GM19455 (cell line): ENCODE measurements at regions not wholly inside any gene's neighbourhood (a gene's known extent, or its start where the extent isn't known, plus 50 kb on each side); places are given as distances from the start of the nearest gene placed in this dataset.
A peak's percentile ranks its signal among the peaks of the same experiment; 100 is the strongest.

ENCODE experiments used
- ATAC-seq: cut with Tn5 transposase; IDR thresholded peaks from one replicate; pipeline ENCODE4 v1.9.1; 2021; ENCODE audit not compliant: unreplicated experiment

GRCh38 chr13:50071379-50071778 lies 56.1 kb downstream of the KCNRG start:
- ATAC-seq = no peak

GRCh38 chr13:50072676-50073075 lies 57.4 kb downstream of the KCNRG start:
- no peak for ATAC-seq

GRCh38 chr13:50073340-50073739 lies 58.1 kb downstream of the KCNRG start:
- no peak for ATAC-seq

GRCh38 chr13:50074843-50075242 lies 59.6 kb downstream of the KCNRG start:
- peak; percentile 70 for ATAC-seq

GRCh38 chr13:50075619-50076097 lies 60.4 kb downstream of the KCNRG start:
- no peak for ATAC-seq

GRCh38 chr13:50077431-50077830 lies 62.2 kb downstream of the KCNRG start:
- ATAC-seq = no peak

GRCh38 chr13:50078231-50078894 lies 63.1 kb downstream of the KCNRG start:
- ATAC-seq = no peak

- ATAC-seq = no peak
Measured at GRCh38 chr13:50078895-50079654, 63.8 kb downstream of the KCNRG start.

- ATAC-seq = no peak
Measured at GRCh38 chr13:50079655-50080202, 64.5 kb downstream of the KCNRG start.

- ATAC-seq = no peak
Measured at GRCh38 chr13:50080203-50080910, 65.1 kb downstream of the KCNRG start.

GRCh38 chr13:50080911-50081678 lies 65.9 kb downstream of the KCNRG start:
- ATAC-seq = peak; percentile 3

GRCh38 chr13:50081679-50082425 lies 66.6 kb downstream of the KCNRG start:
- ATAC-seq = peak; percentile 63

- peak; percentile 62 for ATAC-seq
Measured at GRCh38 chr13:50082426-50083281, 67.4 kb downstream of the KCNRG start.

- ATAC-seq = no peak
Measured at GRCh38 chr13:50085063-50085462, 69.8 kb downstream of the KCNRG start.

- ATAC-seq = no peak
Measured at GRCh38 chr13:50089633-50090032, 74.4 kb downstream of the KCNRG start.

GRCh38 chr13:50090211-50090610 lies 75.0 kb downstream of the KCNRG start:
- ATAC-seq = no peak

- ATAC-seq = no peak
Measured at GRCh38 chr13:50094615-50095293, 79.5 kb downstream of the KCNRG start.

- no peak for ATAC-seq
Measured at GRCh38 chr13:50098693-50099092, 83.4 kb downstream of the KCNRG start.

- ATAC-seq = no peak
Measured at GRCh38 chr13:50099473-50099872, 84.2 kb downstream of the KCNRG start.
